Smooth muscle cell (in vitro differentiated cells): ENCODE measurements at regions not wholly inside any gene's neighbourhood (a gene's known extent, or its start where the extent isn't known, plus 50 kb on each side); places are given as distances from the start of the nearest gene placed in this dataset.

Experiments used
- DNase-seq: peaks from one replicate; lab custom pipeline; 2025; ENCODE audit not compliant: unreplicated experiment; lab: John Stamatoyannopoulos, UW
- H2AFZ ChIP-seq: fragments of 200-600 bp; sonication (generic); 2 replicates; pipeline ENCODE4 v1.6.0; 2016; ENCODE audit warnings: antibody characterized with exemption, low read depth, mild to moderate bottlenecking
- H3F3A ChIP-seq: fragments of 200-600 bp; sonication (generic); 2 replicates; pipeline ENCODE4 v1.6.0; 2017; ENCODE audit warnings: antibody characterized with exemption, low read depth
- H3K27ac ChIP-seq: fragments of 200-600 bp; sonication (generic); 2 replicates; pipeline ENCODE4 v1.5.1; 2016; ENCODE audit warnings: low read depth, mild to moderate bottlenecking
- H3K27me3 ChIP-seq: fragments of 200-600 bp; sonication (generic); 2 replicates; pipeline ENCODE4 v1.6.1; 2016; ENCODE audit warnings: low read depth, mild to moderate bottlenecking
- H3K36me3 ChIP-seq: fragments of 200-600 bp; sonication (generic); 2 replicates; pipeline ENCODE4 v1.5.1; 2016; ENCODE audit warnings: low read depth
- H3K4me1 ChIP-seq: fragments of 200-600 bp; sonication (generic); 2 replicates; pipeline ENCODE4 v1.5.1; 2016; ENCODE audit warnings: low read depth
- H3K4me2 ChIP-seq: fragments of 200-600 bp; sonication (generic); 2 replicates; pipeline ENCODE4 v1.6.0; 2016; ENCODE audit warnings: mild to moderate bottlenecking
- H3K4me3 ChIP-seq: fragments of 200-600 bp; sonication (generic); 2 replicates; pipeline ENCODE4 v1.5.1; 2016; ENCODE audit warnings: mild to moderate bottlenecking
- H3K79me2 ChIP-seq: fragments of 200-600 bp; sonication (generic); 2 replicates; pipeline ENCODE4 v1.6.0; 2016; ENCODE audit warnings: low read depth, mild to moderate bottlenecking
- H3K9ac ChIP-seq: fragments of 200-600 bp; sonication (generic); 2 replicates; pipeline ENCODE4 v1.6.0; 2016; ENCODE audit warnings: low read depth
- H3K9me3 ChIP-seq: fragments of 200-600 bp; sonication (generic); replicated peaks from 2 replicates; pipeline ENCODE4 v1.5.1; 2016; ENCODE audit warnings: low read depth
- H4K20me1 ChIP-seq: fragments of 200-600 bp; sonication (generic); 2 replicates; pipeline ENCODE4 v1.6.0; 2016; ENCODE audit warnings: low read depth
- WGBS: methylation state at CpG from one replicate; pipeline ENCODE4 v1.1.7; 2016; ENCODE audit warnings: low lambda C conversion rate; 5-methylcytosine and 5-hydroxymethylcytosine counted together
- TF ChIP-seq, protein P1 (sequence below): fragments of 200-600 bp; sonication (generic); IDR thresholded peaks from 2 replicates; pipeline ENCODE4 v1.5.1; 2017; ENCODE audit warnings: borderline replicate concordance, mild to moderate bottlenecking, antibody characterized with exemption; ENCODE audit not compliant: insufficient read depth, poor library complexity, severe bottlenecking

DNA sequence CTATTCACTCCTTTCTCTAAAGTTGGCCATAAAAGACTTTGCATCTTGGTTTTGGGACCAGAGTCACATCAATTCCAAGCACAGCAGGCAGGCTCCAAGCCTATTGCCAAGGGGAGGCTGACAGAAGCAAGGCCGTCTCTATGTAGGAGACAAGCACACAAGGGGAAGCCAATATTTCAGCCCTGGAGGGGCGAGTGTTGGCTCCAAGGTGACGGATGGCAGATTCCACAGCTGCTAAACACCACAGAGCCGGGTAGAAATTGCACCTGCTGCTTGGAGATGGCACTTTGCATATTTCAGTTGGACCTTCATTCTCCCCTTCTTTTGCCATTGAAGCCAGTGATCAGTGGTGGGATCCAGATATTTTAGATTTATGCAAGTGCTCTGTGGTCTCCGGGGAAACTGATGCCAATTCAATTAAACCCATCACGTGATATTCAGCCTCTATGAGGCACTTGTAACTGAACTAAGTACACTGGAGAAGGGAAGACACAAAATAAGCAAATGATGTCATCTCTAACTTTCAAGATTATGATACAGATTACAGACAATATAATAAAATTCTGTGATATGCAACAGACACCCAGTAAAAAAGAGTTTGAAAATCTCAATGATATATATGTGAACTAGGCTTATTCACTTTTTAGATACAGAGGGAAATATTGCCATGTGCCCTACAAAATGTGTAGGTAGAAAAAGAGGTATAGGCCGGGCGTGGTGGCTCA is 102.8 kb upstream of the GREM2 start:
- Histone ChIP-seq H3K27me3 (peaks cover 13% of the 10 kb centered on the region), H4K20me1 (no peaks in the 10 kb centered on the region), H3K79me2 (no peaks in the 10 kb centered on the region), H3K9ac (no peak overlapping the region), H3K36me3 (no peaks in the 10 kb centered on the region), H3F3A (no peaks in the 10 kb centered on the region), H3K4me1 (no peaks in the 10 kb centered on the region), H3K27ac (no peak overlapping the region), H3K9me3 (no peaks in the 10 kb centered on the region), H2AFZ (no peak overlapping the region), H3K4me3 (no peak overlapping the region), H3K4me2 (no peak overlapping the region)
- DNase-seq, result no peak
- TF ChIP-seq, protein P1, sequence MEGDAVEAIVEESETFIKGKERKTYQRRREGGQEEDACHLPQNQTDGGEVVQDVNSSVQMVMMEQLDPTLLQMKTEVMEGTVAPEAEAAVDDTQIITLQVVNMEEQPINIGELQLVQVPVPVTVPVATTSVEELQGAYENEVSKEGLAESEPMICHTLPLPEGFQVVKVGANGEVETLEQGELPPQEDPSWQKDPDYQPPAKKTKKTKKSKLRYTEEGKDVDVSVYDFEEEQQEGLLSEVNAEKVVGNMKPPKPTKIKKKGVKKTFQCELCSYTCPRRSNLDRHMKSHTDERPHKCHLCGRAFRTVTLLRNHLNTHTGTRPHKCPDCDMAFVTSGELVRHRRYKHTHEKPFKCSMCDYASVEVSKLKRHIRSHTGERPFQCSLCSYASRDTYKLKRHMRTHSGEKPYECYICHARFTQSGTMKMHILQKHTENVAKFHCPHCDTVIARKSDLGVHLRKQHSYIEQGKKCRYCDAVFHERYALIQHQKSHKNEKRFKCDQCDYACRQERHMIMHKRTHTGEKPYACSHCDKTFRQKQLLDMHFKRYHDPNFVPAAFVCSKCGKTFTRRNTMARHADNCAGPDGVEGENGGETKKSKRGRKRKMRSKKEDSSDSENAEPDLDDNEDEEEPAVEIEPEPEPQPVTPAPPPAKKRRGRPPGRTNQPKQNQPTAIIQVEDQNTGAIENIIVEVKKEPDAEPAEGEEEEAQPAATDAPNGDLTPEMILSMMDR, result no peak
- WGBS, result 93% methylated on average over 8 of the region's 8 CpGs

DNA sequence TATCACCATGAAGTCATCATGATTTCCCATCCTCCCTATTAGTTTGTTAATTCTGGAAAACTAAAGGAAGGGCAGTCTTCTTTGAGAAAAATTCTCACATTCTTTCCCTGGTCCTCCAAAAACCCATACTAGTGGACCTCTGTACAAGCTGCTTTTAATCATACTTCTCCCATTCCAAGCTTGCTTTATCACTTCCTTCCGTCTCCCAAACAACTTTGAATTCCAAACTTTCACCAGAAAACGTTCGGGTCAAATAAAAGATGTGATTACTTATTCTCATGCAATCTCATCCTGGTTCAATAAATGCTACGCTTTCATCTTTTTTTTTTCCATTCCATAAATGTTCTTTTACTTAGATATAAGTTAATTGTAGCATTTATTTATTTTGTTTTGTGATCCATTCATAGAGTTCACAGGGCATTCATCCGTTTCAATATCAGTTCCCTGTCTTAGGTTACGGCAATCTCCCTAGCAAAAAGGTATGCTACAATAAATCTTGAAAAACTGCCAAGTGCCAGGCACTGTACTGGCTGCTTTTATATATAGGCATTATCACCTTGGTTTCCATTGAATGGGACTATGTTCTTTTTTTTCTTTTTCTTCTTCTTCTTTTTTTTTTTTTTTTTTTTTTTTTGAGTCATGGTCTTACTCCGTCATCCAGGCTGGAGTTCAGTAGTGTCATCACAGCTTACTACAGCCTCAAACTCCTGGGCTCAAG is 100.2 kb upstream of the GREM2 start:
- 82% methylated on average over 7 of the region's 7 CpGs for WGBS
- Histone ChIP-seq H4K20me1 (no peaks in the 10 kb centered on the region), H3F3A (no peaks in the 10 kb centered on the region), H3K9me3 (no peaks in the 10 kb centered on the region), H3K4me1 (no peaks in the 10 kb centered on the region), H3K27ac (no peak overlapping the region), H2AFZ (no peak overlapping the region), H3K27me3 (peaks cover 11% of the 10 kb centered on the region), H3K4me3 (no peak overlapping the region), H3K9ac (no peak overlapping the region), H3K36me3 (no peaks in the 10 kb centered on the region), H3K79me2 (no peaks in the 10 kb centered on the region), H3K4me2 (no peak overlapping the region)
- DNase-seq, result no peak
- TF ChIP-seq, protein P1, result no peak

- no peaks in the 10 kb centered on the region for H4K20me1 ChIP-seq
- H3K9ac ChIP-seq, result no peak overlapping the region
- no peaks in the 10 kb centered on the region for H3K4me1 ChIP-seq
- H3K79me2 ChIP-seq, result no peaks in the 10 kb centered on the region
- TF ChIP-seq, protein P1, result no peak
- H3K36me3 ChIP-seq, result no peaks in the 10 kb centered on the region
- no peaks in the 10 kb centered on the region for H3K27me3 ChIP-seq
- H3F3A ChIP-seq, result no peaks in the 10 kb centered on the region
- DNase-seq, result no peak
- no peak overlapping the region for H3K4me2 ChIP-seq
- WGBS, result 94% methylated on average over 9 of the region's 9 CpGs
- no peaks in the 10 kb centered on the region for H3K9me3 ChIP-seq
- H2AFZ ChIP-seq, result no peak overlapping the region
- H3K4me3 ChIP-seq, result no peak overlapping the region
- H3K27ac ChIP-seq, result no peak overlapping the region
Measured at GRCh38 chr1:240711020-240711419, 99.1 kb upstream of the GREM2 start.
